ENCODE measurements at regions not wholly inside any gene's neighbourhood (a gene's known extent, or its start where the extent isn't known, plus 50 kb on each side); places are given as distances from the start of the nearest gene placed in this dataset.
A peak's percentile ranks its signal among the peaks of the same experiment; 100 is the strongest.

DNA sequence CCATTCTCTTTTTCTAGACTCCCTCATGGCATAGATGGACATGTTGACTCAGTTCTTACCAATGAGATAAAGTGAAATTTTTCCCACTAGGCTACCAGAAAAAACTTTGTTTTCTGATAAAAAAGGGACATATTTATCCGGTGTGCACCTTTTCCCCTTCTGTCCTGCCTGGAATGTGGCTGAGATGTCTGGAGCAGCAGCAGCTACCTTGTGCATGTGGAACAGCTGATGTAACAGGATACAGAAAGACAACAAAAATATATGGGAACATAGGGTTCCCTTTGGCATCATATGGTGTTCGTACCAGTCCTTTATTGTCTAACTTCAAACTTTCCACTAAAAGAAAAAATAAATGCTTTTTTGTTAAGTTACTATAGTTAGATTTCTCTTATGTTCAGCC is 460.2 kb upstream of the HS6ST1 start:
- DNase-seq (ENCODE audit: low spot score), result no peak

DNA sequence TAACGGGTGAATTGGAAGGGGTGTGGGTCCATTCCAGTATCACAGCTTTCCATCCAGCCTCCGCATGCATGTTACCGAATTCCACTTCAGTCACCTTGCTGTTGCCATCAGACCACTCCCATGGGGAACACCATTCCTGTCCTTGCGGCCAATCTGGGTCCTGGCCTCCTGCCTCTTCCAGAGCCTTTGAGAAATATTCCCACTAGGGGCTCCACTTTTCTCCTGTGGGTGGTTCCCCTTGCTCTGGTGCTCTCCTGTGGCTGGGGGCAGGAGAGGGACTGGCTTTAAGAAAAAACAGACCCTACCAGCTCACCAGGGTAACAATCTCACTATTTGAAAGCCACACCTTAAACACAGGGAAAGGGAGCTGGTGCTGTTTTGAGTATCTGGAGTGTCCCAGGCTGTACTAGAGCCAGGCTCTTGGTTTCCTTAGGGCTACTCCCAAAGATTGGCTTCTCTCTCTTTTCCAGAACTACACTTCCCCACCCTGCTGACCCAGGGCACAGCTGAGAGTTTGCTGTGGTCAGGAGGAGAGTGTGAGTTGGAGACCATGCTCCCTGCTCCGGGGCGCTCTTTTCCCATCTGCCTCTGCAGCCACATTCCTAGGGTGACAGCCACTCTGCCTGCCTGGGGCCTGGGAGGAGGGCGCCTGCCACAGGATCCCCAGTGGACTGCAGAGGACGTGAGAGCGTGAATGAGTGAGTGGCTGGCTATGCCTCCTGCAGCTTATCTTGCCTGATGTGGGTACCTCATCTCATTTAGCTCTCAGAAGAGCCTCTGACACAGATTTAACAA is 460.8 kb upstream of the HS6ST1 start:
- DNase-seq (ENCODE audit: low spot score), result no peak

DNA sequence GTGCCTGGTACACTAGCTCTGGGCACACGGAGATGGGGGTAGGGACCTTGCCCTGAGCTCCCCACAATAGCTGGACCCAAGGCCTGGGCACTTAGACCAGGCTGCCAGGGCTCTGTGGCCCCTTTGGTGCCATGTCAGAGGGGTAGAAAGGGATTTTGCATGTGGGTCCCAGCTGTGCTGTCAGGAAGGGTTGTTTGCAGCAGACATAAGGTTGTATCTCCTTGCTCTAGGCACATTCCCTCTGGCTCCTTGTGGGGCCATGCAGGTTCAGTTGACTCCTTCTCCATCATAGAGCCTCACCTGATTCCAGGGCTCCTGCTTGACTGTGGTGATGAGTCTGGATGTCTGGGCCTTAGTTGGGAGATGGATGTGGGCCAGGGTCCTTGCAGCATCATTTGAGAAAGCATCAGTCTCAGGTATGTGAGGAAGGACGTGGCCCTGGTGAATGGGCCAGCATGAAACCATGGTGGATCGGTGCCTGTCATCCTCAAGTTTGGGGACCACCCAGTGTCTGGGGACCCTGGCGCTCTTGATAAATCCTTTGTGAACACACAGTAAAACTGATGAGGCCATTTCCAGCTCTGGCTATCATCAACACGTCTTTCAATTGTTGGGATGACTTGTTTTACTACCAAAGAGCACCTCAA is 461.9 kb upstream of the HS6ST1 start:
- no peak for DNase-seq (ENCODE audit: low spot score)

DNA sequence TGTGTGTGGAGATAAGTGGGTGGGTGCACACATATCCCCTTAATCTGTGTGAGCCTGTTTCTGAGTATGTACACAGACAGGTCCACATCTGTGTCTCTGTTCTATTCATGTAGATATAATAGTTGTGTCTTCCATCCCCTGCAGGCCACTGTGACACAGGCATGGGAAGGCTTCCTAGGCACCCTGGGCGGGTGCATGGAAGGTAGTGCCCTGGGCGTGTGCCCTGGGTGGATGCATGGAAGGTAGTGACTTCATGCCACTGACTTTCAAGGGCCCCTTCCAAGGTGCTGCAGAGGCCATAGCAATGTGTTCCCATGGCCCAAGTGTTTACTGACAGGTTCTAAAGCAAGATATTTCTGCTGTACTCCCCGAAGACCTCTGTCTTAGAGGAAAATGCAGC is 462.5 kb upstream of the HS6ST1 start:
- DNase-seq (ENCODE audit: low spot score), result no peak

DNA sequence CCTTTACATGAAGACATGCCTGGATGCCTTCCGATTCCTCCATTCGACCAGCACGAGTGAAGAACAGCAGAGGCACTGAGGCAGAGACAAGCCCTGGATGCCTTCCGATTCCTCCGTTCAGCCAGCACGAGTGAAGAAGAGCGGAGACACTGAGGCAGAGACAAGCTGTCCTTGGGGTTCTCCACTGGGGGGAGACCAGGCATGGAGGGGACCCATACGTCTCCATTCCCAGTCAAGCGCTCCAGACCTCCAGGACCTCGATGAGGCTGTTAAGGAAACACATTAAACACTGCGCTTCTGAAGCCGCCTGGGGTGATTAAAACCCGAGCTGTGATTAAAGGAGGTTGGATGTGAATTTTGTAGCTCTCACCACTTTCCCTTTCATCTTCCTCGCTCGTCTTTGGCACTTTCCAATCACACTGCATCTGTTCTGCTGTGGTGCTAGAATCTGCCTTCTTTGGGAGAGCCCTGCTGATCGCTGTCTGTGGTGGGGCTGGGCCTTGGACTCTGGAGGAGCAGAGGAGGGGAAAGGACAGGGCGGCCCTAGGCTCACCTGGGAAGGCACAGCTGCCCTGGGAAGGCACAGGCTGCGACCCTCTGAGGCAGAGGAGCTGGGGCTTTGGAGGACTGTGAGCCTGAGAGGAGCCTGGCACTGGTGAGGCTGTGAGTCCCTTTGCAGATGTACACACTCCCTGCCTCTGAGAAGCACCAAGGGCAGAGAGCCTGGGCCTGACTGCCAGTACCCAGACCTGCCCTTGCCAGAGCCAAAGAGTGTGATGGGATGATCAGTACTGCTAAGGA is 463.1 kb upstream of the HS6ST1 start:
- DNase-seq (ENCODE audit: low spot score), result no peak

DNA sequence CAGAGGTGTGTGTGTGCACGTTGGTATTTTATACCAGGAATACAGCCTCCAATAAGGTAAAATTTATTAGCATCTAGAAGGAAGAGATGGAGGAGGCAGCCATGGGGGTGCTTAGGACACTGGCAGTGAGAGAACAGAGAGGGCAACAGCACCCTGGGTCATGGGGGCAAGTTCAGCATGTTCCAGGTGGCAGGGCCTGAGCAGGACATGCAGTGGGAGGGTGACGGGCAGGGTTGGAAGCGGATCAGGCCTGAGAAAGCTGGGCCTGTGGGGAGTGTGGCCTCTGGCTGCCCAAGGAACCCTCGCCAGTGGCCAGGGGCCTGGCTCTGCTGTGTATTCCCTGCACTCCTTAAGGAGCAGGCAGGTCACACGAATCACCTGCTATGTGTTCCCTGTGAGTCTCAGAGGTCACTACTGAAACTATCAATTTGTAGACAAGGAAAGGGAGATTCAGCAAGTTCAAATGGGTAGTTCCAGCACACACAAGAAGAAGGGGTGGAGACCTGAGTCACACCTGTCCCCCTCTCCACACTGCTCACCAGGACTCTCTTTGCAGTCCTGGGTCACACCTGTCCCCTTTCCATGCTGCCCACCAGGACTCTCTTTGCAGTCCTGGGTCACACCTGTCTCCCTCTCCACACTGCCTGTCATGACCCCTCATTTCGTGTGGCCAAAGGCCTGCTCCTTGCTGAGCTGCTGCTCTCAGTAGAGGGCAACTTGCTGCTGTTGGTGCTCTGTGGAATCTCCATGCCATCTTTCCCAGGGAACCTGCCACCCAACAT is 463.9 kb upstream of the HS6ST1 start:
- DNase-seq (ENCODE audit: low spot score), result no peak

DNA sequence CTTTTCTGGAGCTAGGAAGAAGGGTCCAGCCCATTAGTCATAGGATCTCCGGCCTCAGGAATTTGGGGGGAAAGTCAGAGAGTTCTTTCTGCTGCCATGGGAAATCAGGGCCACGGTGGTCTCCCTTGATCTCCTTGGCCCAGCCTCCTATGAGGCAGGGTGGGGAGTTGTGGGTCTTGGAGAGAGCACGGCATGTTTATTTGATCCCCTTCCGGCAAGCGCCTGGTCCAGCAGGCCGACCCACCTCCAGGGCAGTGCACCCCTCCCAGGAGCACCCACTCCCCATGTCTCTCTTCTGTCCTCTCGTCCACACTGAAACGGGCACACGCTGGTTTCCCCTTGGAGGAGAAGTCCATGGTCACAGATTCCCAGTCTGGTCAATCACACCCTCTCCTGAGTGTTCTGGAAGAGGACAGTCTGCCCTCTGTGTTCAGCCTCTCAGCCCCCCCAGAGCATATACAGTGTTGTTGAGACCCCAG is 464.6 kb upstream of the HS6ST1 start:
- DNase-seq (ENCODE audit: low spot score), result no peak

DNA sequence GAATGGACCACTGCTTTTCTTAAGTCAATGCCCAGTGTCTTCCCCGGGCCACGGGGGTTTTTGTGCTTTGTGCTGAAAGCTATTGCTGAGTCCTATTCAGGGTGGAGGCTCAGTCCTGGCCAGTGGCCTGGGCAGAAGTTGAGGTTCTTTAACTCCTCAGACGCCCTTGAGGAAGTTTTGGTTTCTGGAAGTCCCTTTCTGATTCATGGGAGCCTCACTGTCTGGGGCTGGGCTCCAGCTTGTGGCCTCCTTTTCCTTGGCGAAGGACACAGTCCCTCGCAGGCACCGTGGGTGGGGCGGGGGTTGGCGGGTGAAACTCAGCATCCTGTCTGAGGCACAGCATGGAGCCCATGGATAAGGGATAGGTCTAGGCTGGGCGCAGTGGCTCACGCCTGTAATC is 465.2 kb upstream of the HS6ST1 start:
- DNase-seq (ENCODE audit: low spot score), result peak; percentile 11

DNA sequence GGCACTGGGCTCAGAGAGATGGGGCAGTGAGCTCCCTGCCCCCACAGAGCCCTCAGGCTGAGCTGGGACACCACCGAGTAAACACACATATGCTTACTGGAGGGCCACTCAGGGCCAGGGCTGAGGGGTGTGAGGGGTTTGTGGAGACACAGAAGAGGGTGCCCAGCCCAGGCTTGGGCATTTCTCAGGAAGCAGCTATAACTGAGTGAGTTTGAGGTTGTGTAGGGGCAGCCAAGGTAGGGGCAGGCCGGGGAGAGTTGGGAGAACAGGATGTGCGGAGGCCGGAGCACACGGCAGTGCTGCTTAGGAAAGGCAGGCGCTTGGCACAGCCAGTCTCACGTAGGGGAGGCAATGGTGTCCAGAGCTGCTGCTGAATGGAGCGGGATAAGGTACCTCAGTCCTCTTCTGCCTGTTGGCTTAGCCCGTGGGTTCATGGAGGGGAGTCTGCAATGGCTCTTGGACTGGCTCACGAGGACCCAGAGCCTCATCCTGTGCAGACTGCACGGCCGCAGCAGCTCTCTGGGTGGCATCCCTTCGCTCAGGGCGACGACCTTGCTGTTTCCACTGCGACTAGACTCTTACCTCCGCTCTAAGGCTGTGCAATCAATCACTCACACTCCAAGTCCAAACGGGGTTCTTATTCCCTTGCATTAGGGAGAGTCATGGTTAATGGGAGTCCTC is 466.1 kb upstream of the HS6ST1 start:
- DNase-seq (ENCODE audit: low spot score), result no peak

DNA sequence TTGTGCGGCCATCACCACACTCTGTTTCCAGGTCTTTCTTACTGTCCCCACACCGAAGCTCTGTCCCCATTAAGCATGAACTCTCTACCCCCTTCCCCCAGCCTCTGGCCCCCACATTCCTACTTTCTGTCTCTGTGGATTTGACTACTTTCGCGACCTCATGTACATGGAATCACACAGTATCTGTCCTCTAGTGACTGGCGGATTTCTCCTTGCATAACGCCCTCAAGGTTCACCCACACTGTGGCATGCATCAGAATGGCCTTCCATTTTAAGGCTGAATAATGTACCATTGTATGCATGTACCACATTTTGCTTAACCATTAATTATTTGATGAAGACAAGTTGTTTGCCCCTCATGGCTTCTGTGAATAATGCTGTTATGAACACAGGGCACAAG is 467.6 kb upstream of the HS6ST1 start:
- DNase-seq (ENCODE audit: low spot score), result no peak

DNA sequence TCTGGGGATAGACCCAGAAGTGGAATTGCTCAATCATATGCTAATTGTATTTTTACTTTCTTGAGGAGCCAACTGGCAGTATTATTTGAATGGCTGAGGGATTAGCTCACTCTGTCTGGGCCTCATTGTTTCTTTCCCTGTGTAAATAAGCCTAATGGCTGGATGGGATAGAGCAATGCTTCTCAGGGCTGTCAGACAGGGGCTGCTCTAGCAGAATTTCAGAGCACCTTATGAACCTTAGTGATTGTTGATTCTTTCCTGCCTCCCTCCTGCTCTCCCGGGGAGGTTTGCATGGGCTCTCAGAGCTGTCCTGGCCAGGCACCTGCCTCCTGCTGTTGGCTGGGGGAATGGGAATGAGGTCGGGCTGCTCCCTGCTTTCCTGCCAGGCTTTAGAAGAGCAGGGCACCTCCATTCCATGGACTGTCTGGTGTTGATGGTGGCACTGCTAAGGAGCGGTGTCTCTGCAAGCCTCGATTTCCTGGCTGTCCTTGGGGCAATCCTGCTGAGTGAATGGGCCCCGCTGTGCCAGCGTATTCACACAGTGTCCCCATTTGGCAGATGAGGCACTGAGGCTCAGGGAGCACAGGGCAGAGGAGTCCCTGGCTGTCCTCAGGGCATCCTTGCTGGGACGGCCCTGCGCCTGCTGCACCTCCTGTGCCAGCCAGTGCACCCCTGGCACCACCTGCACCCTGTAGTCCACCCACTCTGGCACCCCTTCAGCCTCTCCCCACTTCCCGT is 468.2 kb upstream of the HS6ST1 start:
- DNase-seq (ENCODE audit: low spot score), result no peak

DNA sequence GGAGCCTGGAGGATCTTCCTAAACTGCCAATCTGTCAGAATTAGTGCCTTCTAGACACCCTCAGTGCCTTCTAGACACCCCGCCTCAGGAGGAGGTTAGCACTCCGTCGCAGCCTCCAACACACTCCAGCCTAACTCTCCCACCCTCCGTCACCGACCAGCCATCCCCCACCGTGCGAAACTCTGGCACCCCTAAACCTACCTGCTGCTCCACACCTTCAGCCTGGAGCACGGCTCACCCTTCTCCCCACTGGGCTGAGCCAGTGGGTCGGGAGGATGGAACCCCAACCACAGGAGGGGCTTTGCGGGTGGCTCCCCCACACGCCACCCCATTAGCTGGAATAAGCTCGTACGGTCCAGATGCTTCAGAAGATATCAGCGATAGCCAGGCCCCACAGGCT is 468.9 kb upstream of the HS6ST1 start:
- no peak for DNase-seq (ENCODE audit: low spot score)

DNA sequence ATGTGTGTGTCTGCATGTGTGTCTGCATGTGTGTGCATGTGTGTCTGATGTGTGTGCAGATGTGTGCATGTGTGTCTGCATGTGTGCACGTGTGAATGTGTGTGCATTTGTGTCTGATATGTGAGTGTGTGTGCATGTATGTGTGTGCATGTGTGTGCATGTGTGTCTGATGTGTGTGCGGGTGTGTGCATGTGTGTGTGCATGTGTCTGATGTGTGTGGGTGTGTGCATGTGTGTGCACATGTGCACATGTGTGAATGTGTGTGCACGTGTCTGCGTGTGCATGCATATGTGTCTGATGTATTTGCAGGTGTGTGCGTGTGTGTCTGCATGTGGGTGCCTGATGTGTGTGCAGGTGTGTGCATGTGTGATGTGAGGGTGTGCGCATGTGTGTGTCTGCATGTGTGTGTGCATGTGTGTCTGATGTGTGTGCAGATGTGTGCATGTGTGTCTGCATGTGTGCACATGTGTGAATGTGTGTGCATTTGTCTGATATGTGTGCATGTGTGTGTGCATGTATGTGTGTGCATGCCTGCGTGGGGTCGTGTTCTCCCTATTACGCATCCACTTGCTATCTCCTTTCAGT is 470.1 kb upstream of the HS6ST1 start:
- no peak for DNase-seq (ENCODE audit: low spot score)

DNA sequence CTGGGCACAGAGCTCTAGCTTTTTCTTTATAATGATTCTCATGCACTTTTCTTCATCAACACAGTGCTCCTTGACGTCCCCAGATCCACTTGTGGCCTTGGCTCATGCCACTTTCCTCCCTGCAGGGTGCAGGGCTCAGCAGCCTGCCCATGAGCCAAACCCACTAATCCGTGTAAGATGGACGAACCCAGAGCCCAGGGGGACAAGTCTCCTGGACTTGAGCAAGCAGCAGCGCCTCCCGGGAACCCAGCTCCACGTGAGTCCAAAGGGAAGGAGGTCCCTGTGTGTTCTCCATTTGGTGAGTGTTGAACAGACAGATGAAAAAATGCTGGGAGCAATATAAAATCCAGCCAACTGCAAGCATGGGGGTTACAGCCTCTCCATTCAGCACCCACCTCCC is 470.6 kb upstream of the HS6ST1 start:
- DNase-seq (ENCODE audit: low spot score), result no peak

DNA sequence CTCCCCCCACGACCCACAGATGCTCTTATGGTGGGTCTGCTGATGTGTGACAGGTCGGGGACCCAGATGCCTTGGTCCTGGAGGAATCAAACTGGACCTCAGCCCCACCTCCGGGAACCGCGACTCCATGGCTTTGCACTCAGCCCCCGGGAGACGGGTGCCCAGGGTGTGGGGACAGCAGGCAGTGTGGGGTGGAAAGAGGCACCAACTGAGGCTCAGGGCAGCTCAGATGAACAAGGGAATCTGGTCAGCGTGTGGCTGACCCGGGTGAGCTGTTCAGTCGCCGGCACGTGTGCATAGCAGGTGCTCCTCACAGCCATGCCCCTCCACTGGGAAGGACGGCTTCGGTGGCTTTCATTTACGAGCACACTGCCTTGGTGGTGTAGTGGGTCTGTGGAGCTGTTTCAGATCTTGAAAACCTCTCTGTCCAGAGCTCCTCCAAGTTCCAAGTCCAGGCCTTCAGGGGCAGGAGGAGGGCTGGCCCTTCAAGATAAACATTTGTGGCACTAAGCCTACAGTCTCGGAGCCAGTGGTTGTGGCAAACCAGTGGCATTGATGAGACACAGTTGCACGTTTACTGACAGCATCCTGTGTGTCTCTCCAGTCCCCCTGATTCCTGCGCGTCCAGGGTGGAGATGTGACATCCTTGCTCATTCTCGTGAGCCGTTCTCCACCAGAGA is 471.2 kb upstream of the HS6ST1 start:
- no peak for DNase-seq (ENCODE audit: low spot score)

DNA sequence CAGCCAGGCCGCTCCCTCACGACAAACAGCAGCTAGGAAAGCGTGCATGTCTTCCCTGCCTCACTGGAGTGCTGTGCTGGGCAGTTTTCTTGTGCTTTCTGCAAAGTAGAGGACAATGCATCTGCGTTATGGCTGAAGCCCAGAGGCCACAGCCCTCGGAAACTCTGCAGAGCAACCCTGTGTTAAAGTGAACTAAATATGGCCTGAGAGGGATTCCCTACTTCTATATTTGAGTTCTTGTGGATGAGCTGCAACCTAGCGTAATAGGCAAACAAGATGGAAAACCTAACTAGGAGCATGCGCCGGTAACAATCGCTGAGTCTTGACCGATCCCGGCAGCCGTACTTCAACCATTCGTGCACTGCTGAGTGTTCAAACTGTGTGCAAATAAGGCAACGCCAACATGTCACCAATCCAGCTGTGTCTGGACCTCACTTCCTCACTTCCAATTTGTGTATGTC is 471.9 kb upstream of the HS6ST1 start:
- no peak for DNase-seq (ENCODE audit: low spot score)

DNA sequence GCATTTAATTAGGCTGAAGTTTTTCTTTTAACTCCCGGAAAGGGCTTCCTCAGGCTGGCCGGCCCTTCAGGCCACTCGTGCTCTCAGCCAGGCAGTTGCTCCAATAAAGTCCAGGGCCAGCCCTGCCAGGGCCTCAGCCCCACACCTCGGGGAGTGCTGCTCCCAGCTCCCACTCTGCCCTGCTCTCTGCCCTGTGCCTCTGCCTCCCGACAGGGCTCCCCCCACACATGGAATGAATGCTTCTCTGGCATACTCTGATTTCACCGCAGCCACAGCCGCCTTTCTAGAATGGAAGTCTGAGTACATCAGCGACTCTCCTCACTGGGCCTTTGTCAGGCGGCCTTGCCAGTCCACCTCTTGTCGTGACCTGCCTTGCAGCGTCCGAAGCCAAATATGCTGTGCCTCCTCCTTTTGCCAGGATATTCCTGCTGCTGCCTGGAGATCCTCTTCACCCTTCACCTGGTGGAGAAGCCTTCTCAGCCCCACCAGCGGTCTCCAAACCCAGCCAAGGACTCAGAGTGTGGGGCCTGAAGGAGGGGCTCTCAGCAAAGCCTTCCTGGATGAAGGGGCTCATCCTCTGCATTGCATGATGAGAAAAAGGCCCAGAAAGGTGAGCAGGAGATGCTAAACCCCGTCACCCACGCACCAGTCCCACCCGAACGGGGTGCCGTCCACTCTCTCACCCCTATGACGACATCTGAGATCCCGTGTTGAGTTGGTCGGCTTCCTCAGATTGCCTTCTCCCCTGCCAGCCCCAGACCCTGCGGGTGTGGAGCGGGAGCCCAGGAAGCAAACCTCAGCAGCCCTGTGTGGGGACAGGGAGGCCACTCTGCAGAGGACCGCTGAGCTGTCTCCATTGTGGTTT is 472.7 kb upstream of the HS6ST1 start:
- no peak for DNase-seq (ENCODE audit: low spot score)

DNA sequence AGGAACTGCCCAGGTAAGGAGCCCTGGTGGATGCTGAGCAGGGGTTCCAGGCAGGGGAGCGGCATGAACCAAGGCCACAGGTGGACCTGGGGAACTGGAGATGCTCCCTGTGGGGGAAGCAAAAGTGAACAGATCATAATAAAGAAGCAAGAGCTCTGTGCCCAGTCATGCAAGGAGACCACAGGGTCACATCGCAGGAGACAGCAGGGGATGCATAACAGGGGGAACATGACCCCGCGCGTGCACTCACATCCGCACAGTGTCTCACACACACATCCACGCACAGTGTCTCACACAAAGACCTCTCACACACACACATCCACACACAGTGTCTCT is 473.3 kb upstream of the HS6ST1 start:
- no peak for DNase-seq (ENCODE audit: low spot score)
